Stomach (tissue), 8 donors: ENCODE measurements at regions not wholly inside any gene's neighbourhood (a gene's known extent, or its start where the extent isn't known, plus 50 kb on each side); places are given as distances from the start of the nearest gene placed in this dataset.

Source experiments
- DNase-seq, 2 donors: peaks; one replicate each; pipeline versions ENCODE4 v3.0.0 to v3.0.0-alpha.2; 2013 to 2019
- H3K27ac ChIP-seq, 5 donors: fragments of 200-600 bp in 4 of 5; sonication (generic) in 4 of 5; one replicate each; pipeline ENCODE4 v1.5.1; 2013 to 2019; ENCODE audit warnings: mild to moderate bottlenecking in 1 of 5, moderate library complexity in 1 of 5
- H3K27me3 ChIP-seq, 3 donors: fragments of 200-600 bp; sonication (generic); one replicate each; pipeline ENCODE4 v1.5.1; 2017 to 2019; ENCODE audit warnings: mixed run types in 1 of 3
- H3K36me3 ChIP-seq, 4 donors: fragments of 200-600 bp; sonication (generic); 1 replicate in 3 of 4; 2 replicates in 1 of 4; pipeline ENCODE4 v1.5.1; 2016 to 2019
- H3K4me1 ChIP-seq, 4 donors: fragments of 200-600 bp; sonication (generic); one replicate each; pipeline ENCODE4 v1.5.1; 2016 to 2019
- H3K4me3 ChIP-seq, 4 donors: fragments of 200-600 bp; sonication (generic) in 3 of 4; one replicate each; pipeline ENCODE4 v1.5.1; 2016 to 2019; ENCODE audit warnings: mild to moderate bottlenecking in 1 of 4
- H3K9me3 ChIP-seq, 4 donors: fragments of 200-600 bp; sonication (generic); one replicate each; pipeline ENCODE4 v1.5.1; 2016 to 2019
- CTCF ChIP-seq, 7 experiments: fragments of 450-650 bp in 4 of 7; fragments of 200-600 bp in 3 of 7; sonication (generic) in 3 of 7; IDR thresholded peaks; one replicate each; pipeline ENCODE4 v1.5.1; 2016 to 2019; ENCODE audit warnings: antibody characterized with exemption in 7 of 7, control low read depth in 2 of 7, mild to moderate bottlenecking in 1 of 7
- EP300 ChIP-seq: sonication (generic); formaldehyde crosslinking; IDR thresholded peaks from one replicate; pipeline ENCODE4 v1.6.1; 2017; ENCODE audit warnings: antibody characterized with exemption
- POLR2A ChIP-seq, 4 donors: fragments of 450-650 bp; IDR thresholded peaks; one replicate each; pipeline ENCODE4 v1.6.1; 2016; ENCODE audit warnings: antibody characterized with exemption in 4 of 4, control low read depth in 2 of 4, mild to moderate bottlenecking in 1 of 4, moderate library complexity in 1 of 4
- POLR2AphosphoS5 ChIP-seq, 3 donors: sonication (generic); formaldehyde crosslinking; IDR thresholded peaks; one replicate each; pipeline ENCODE4 v1.6.1; 2016; ENCODE audit warnings: antibody characterized with exemption in 3 of 3
- WGBS, 5 donors: extraction: QIAGEN DNeasy Blood & Tissue Kit in 3 of 5; methylation state at CpG; one replicate each; pipeline versions ENCODE4 v1.1.5 to v1.1.7; 2013 to 2018; 5-methylcytosine and 5-hydroxymethylcytosine counted together
- intact Hi-C: fragments of 100-400 bp; cut with DNase I; formaldehyde crosslinking; loops from one replicate; pipeline ENCODE4 v1.15.1; 2023; ENCODE audit warnings: low total_unique reads
- donor health status: healthy with polysubstance abuse.
- donor health status: Bipolar disorder and iron deficiency.
- donor health status: healthy.

DNA sequence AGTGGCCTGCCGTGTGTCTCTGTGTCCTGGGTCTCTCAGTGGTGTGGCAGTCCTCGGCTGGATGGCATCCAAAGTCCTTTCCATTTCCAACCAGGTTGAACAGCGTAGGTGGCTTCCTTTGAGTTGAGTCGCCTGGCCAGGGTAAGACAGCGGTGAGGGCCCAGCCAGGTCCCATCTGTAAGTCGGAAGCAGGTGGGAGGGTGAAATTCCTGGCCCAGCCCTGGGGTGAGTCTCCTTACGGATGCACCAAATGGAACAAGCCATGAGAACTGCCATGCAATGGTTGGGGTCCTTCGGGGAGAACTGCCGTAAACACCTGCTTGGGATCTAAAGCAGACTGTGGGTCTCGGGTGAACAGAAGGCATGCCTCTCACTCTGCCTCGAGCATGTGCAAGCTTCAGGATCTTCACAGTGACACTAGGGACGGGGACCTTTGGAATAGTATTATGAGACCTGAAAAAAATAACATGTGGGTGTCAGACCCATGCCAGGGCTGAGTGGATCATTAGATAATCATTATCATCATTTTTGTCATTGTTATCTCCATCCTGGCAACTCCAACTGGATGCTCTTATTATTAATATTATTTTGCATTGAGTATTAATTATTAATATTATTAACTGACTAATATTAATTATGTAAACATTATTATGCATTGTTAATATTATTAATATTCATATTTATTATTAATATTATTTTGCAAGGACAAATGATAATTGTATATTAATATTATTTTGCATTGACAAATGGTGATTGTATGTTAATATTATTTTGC, 57.7 kb upstream of the LINC01488 start:
- Histone ChIP-seq H3K9me3 (peaks cover 0 to 16% (median 12%) of the 10 kb centered on the region in 4 donors), H3K36me3 (no peaks in the 10 kb centered on the region), H3K27ac (no peak overlapping the region), H3K4me1 (peaks cover 0 to 8% (median 5%) of the 10 kb centered on the region in 4 donors), H3K27me3 (peaks cover 0 to 9% (median 0%) of the 10 kb centered on the region in 3 donors), H3K4me3 (no peak overlapping the region)
- no peak for DNase-seq
- intact Hi-C loops: no loop called here
- 86 to 94% (median 88%) methylated on average over 12 of the region's 12 CpGs for WGBS, 5 donors
- TF ChIP-seq POLR2AphosphoS5 (IDR thresholded peaks at IDR 0.05): no peak
- TF ChIP-seq EP300: no peak
- TF ChIP-seq CTCF (IDR thresholded peaks at IDR 0.05): no peak
- no peak for TF ChIP-seq POLR2A (IDR thresholded peaks at IDR 0.05)

GRCh38 chr11:69424748-69425147, 56.7 kb upstream of the LINC01488 start:
- H3K4me1 ChIP-seq: peaks cover 0 to 8% (median 5%) of the 10 kb centered on the region in 4 donors
- TF ChIP-seq POLR2A (IDR thresholded peaks at IDR 0.05) (no peak), EP300 (no peak), POLR2AphosphoS5 (IDR thresholded peaks at IDR 0.05) (no peak), CTCF (IDR thresholded peaks at IDR 0.05) (no peak)
- 81 to 98% (median 95%) methylated on average over 3 of the region's 3 CpGs for WGBS, 5 donors
- no peak for DNase-seq
- H3K27me3 ChIP-seq: peaks cover 0 to 15% (median 0%) of the 10 kb centered on the region in 3 donors
- no peak overlapping the region for H3K27ac ChIP-seq
- H3K9me3 ChIP-seq: peaks cover 0 to 16% (median 12%) of the 10 kb centered on the region in 4 donors
- no peak overlapping the region for H3K4me3 ChIP-seq
- no peaks in the 10 kb centered on the region for H3K36me3 ChIP-seq
- intact Hi-C loops: no loop called here

DNA sequence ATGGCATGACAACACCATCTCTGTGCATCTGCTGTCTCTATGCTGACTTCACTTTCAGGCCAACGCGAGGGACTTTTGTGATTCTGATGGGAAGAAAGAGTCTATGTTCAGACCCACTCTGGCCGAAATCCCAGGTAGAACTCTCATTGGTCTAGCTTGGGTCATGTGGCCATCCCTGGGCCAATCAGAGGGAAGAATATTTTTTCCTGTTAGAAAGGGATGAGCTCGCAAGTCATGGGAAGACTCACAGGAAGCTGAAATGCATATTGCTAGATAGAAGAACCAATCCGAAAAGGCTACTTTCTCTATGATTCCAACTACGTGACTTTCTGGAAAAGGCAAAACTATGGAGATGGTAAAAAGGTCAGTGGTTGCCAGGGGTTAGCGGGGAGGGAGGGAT, 56.0 kb upstream of the LINC01488 start:
- Histone ChIP-seq H3K27me3 (peaks cover 0 to 17% (median 0%) of the 10 kb centered on the region in 3 donors), H3K4me3 (no peak overlapping the region), H3K36me3 (no peaks in the 10 kb centered on the region), H3K4me1 (peaks cover 0 to 5% (median 3%) of the 10 kb centered on the region in 4 donors), H3K9me3 (peaks cover 0 to 16% (median 12%) of the 10 kb centered on the region in 4 donors), H3K27ac (no peak overlapping the region)
- TF ChIP-seq EP300: no peak
- no peak for TF ChIP-seq POLR2AphosphoS5 (IDR thresholded peaks at IDR 0.05)
- no peak for TF ChIP-seq CTCF (IDR thresholded peaks at IDR 0.05)
- no peak for TF ChIP-seq POLR2A (IDR thresholded peaks at IDR 0.05)
- DNase-seq: no peak
- 93 to 96% (median 95%) methylated on average over 7 of the region's 7 CpGs for WGBS, 5 donors
- intact Hi-C loops: no loop called here

DNA sequence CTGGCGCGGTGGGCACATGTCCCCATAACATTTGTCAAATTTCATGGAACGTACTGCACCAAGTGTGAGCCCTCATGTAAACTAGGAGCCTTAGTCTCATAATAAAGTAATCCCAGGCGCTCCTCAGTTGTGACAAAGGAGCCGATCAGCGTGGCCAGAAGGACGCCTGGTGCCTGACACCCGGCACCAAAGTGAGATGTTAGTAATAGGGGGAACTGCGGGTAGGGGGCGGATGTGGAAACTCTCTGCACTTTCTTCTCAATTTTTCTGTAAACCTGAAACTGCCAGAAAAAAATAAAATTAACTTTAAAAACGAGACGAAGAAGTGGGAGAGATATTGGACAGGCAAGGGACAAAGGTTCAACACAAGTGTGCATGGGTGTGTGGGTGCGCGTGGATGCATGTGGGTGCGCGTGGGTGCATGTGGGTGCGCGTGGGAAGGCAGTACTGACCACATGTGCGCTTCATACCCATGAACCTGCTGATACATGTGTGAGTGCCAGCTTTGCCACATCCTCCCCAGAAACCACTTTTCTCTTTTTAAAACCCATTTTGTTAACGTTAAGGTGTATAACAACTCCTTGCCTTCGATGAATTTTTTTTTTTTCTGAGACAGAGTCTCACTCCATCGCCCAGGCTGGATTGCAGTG, 55.4 kb upstream of the LINC01488 start:
- 82 to 89% (median 83%) methylated on average over 22 of the region's 22 CpGs for WGBS, 5 donors

More for the DNA sequence above, 55.4 kb upstream of the LINC01488 start:
- Histone ChIP-seq H3K9me3 (peaks cover 0 to 16% (median 12%) of the 10 kb centered on the region in 4 donors), H3K27ac (no peak overlapping the region), H3K4me1 (no peaks in the 10 kb centered on the region), H3K27me3 (peaks cover 0 to 17% (median 0%) of the 10 kb centered on the region in 3 donors), H3K36me3 (no peaks in the 10 kb centered on the region), H3K4me3 (no peak overlapping the region)
- TF ChIP-seq CTCF (IDR thresholded peaks at IDR 0.05) (no peak), POLR2AphosphoS5 (IDR thresholded peaks at IDR 0.05) (no peak), POLR2A (IDR thresholded peaks at IDR 0.05) (no peak), EP300 (no peak)
- intact Hi-C loops: no loop called here
- DNase-seq: no peak
